ENCODE measurements at regions not wholly inside any gene's neighbourhood (a gene's known extent, or its start where the extent isn't known, plus 50 kb on each side); places are given as distances from the start of the nearest gene placed in this dataset.

- H3K4me1 ChIP-seq = no peaks in the 10 kb centered on the region
- peaks cover 5% of the 10 kb centered on the region for H3K9me3 ChIP-seq (replicated peaks)
- no peaks in the 10 kb centered on the region for H3K36me3 ChIP-seq
- intact Hi-C loops (cut with micrococcal nuclease) = no loop called here
- peaks cover 13% of the 10 kb centered on the region for H3K27me3 ChIP-seq (ENCODE audit: low read depth)
- no peak for TF ChIP-seq CTCF (IDR thresholded peaks at IDR 0.05; ENCODE audit: borderline replicate concordance)
- H3K27ac ChIP-seq (replicated peaks) = no peak overlapping the region
- H3K4me3 ChIP-seq = no peak overlapping the region
- DNase-seq = no peak
Observed at GRCh38 chr16:51591480-51591879, 440.4 kb upstream of the SALL1 start.

DNA sequence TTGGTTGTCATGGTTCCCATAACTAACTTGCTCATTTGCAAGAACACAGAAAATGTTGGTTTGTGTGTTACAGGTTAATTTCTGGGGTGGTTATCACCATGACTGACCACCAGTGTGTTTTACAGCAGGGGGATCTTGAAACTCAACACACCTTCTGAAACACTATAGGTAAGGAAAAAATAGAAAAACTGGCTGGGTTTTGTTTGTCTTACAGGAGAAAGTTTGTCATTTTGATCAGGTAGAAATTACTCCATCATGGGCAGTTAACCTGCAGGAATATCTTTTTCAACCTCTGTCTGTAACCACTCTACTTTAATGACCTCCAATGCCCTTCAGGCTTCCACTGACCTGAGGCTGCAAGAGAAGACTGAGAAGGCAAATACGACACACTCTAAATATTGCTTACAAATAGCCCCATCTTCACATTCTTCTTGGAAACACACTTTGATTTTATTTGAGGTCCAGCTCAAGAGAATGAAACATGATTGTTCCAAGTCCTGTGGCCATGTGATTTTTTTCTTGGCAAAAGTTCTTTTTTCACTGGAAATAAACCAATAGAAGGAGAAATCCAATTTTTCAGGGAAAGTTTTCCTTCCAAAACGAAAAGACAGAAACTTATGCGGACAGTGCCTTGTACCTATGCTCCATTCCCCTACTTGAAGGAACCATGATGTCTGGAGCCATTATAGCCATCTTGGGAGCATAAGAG, 428.7 kb upstream of the SALL1 start:
- intact Hi-C loops (cut with micrococcal nuclease) = no loop called here

GRCh38 chr16:51577621-51578303, 426.7 kb upstream of the SALL1 start:
- Histone ChIP-seq H3K27me3 (ENCODE audit: low read depth) (peaks cover 20% of the 10 kb centered on the region), H3K4me3 (no peak overlapping the region), H3K27ac (replicated peaks) (no peak overlapping the region), H3K36me3 (no peaks in the 10 kb centered on the region), H3K4me1 (no peaks in the 10 kb centered on the region), H3K9me3 (replicated peaks) (no peaks in the 10 kb centered on the region)
- intact Hi-C loops (cut with micrococcal nuclease) = no loop called here
- DNase-seq = no peak
- TF ChIP-seq CTCF (IDR thresholded peaks at IDR 0.05; ENCODE audit: borderline replicate concordance) = no peak

More for the DNA sequence above, 428.7 kb upstream of the SALL1 start:
- no peaks in the 10 kb centered on the region for H3K9me3 ChIP-seq (replicated peaks)
- no peak for TF ChIP-seq CTCF (IDR thresholded peaks at IDR 0.05; ENCODE audit: borderline replicate concordance)
- H3K4me3 ChIP-seq = no peak overlapping the region
- no peak overlapping the region for H3K27ac ChIP-seq (replicated peaks)
- no peaks in the 10 kb centered on the region for H3K4me1 ChIP-seq
- H3K27me3 ChIP-seq (ENCODE audit: low read depth) = peaks cover 10% of the 10 kb centered on the region
- H3K36me3 ChIP-seq = no peaks in the 10 kb centered on the region
- DNase-seq = no peak

GRCh38 chr16:51576498-51577195, 425.6 kb upstream of the SALL1 start:
- Histone ChIP-seq H3K4me3 (no peak overlapping the region), H3K27ac (replicated peaks) (no peak overlapping the region), H3K27me3 (ENCODE audit: low read depth) (peaks cover 20% of the 10 kb centered on the region), H3K4me1 (no peaks in the 10 kb centered on the region), H3K9me3 (replicated peaks) (no peaks in the 10 kb centered on the region), H3K36me3 (no peaks in the 10 kb centered on the region)
- intact Hi-C loops (cut with micrococcal nuclease) = no loop called here
- TF ChIP-seq CTCF (IDR thresholded peaks at IDR 0.05; ENCODE audit: borderline replicate concordance) = no peak
- no peak for DNase-seq

- no peak for DNase-seq
- no peaks in the 10 kb centered on the region for H3K9me3 ChIP-seq (replicated peaks)
- H3K4me3 ChIP-seq = no peak overlapping the region
- H3K36me3 ChIP-seq = no peaks in the 10 kb centered on the region
- peaks cover 20% of the 10 kb centered on the region for H3K27me3 ChIP-seq (ENCODE audit: low read depth)
- H3K4me1 ChIP-seq = no peaks in the 10 kb centered on the region
- TF ChIP-seq CTCF (IDR thresholded peaks at IDR 0.05; ENCODE audit: borderline replicate concordance) = no peak
- intact Hi-C loops (cut with micrococcal nuclease) = no loop called here
- no peak overlapping the region for H3K27ac ChIP-seq (replicated peaks)
Observed at GRCh38 chr16:51573191-51573590, 422.1 kb upstream of the SALL1 start.

All from left ventricle myocardium inferior (tissue), 1 donor.